SK-N-SH (cell line): ENCODE measurements at regions not wholly inside any gene's neighbourhood (a gene's known extent, or its start where the extent isn't known, plus 50 kb on each side); places are given as distances from the start of the nearest gene placed in this dataset.

ENCODE experiments used
- CTCF ChIA-PET: fragments of 300-600, 350-600 bp; formaldehyde crosslinking; extraction: SDS; loops from one replicate; lab custom pipeline; 2021; lab: Yijun Ruan, JAX
- POLR2A ChIA-PET: fragments of 350-600 bp; sonication (Branson Sonifier 250); formaldehyde crosslinking; extraction: SDS; loops from one replicate; lab custom pipeline; 2020; ENCODE audit warnings: antibody characterized with exemption, inconsistent platforms; lab: Yijun Ruan, JAX
- DNase-seq: peaks from one replicate; pipeline ENCODE4 v3.0.0; 2012
- H2AFZ ChIP-seq: fragments of 200-600 bp; sonication (generic); 2 replicates; pipeline ENCODE4 v1.8.1; 2016; ENCODE audit warnings: antibody characterized with exemption, mild to moderate bottlenecking, low read depth
- H3F3A ChIP-seq: fragments of 200-600 bp; sonication (generic); replicated peaks from 2 replicates; pipeline ENCODE3; 2016; ENCODE audit warnings: antibody characterized with exemption, mild to moderate bottlenecking; ENCODE audit not compliant: insufficient read depth
- H3K27ac ChIP-seq, 2 experiments: fragments of 200-500 bp in 1 of 2; fragments of 200-600 bp in 1 of 2; sonication (Bioruptor generic) in 1 of 2; sonication (generic), shearing (Covaris generic) in 1 of 2; 2 replicates each; pipeline versions ENCODE4 v1.5.1 to v1.6.1; 2014 to 2016; ENCODE audit warnings: low read depth in 2 of 2, inconsistent platforms in 1 of 2, low read length in 1 of 2, mild to moderate bottlenecking in 1 of 2, mixed read lengths in 1 of 2
- H3K27me3 ChIP-seq: fragments of 200-600 bp; sonication (generic), shearing (Covaris generic); 2 replicates; pipeline ENCODE4 v1.6.1; 2016; ENCODE audit warnings: mixed run types; ENCODE audit not compliant: insufficient read depth
- H3K36me3 ChIP-seq, 2 experiments: fragments of 200-500 bp in 1 of 2; fragments of 200-600 bp in 1 of 2; sonication (Bioruptor generic) in 1 of 2; sonication (generic) in 1 of 2; replicated peaks in 1 of 2; 2 replicates each; pipeline versions ENCODE3 to v1.5.1; 2014 to 2016; ENCODE audit warnings: low read length in 1 of 2, mild to moderate bottlenecking in 1 of 2; ENCODE audit not compliant: insufficient read depth in 2 of 2, control insufficient read depth in 1 of 2
- H3K4me1 ChIP-seq, 2 experiments: fragments of 200-500 bp in 1 of 2; fragments of 200-600 bp in 1 of 2; sonication (Bioruptor generic) in 1 of 2; sonication (generic), shearing (Covaris generic) in 1 of 2; 2 replicates each; pipeline versions ENCODE4 v1.5.1 to v1.6.1; 2014 to 2016; ENCODE audit warnings: low read depth in 1 of 2, low read length in 1 of 2, mixed run types in 1 of 2; ENCODE audit not compliant: insufficient read depth in 2 of 2, control insufficient read depth in 1 of 2
- H3K4me2 ChIP-seq: fragments of 200-600 bp; sonication (generic), shearing (Covaris generic); 2 replicates; pipeline ENCODE4 v1.6.1; 2017; ENCODE audit warnings: mixed run types
- H3K4me3 ChIP-seq, 2 experiments: fragments of 200-500 bp in 1 of 2; fragments of 200-600 bp in 1 of 2; sonication (Bioruptor generic) in 1 of 2; sonication (generic), shearing (Covaris generic) in 1 of 2; 2 replicates each; pipeline versions ENCODE4 v1.5.1 to v1.8.1; 2014 to 2016; ENCODE audit warnings: low read depth in 2 of 2, inconsistent platforms in 1 of 2, low read length in 1 of 2, mild to moderate bottlenecking in 1 of 2, mixed read lengths in 1 of 2, moderate library complexity in 1 of 2
- H3K79me2 ChIP-seq: fragments of 200-600 bp; sonication (generic); 2 replicates; pipeline ENCODE4 v1.8.1; 2017; ENCODE audit warnings: mild to moderate bottlenecking; ENCODE audit not compliant: insufficient read depth
- H3K9ac ChIP-seq: fragments of 200-600 bp; sonication (generic); 2 replicates; pipeline ENCODE4 v1.6.1; 2017; ENCODE audit warnings: mixed run types
- H3K9me2 ChIP-seq: fragments of 200-600 bp; sonication (generic); 2 replicates; pipeline ENCODE4 v1.6.1; 2017; ENCODE audit warnings: mixed run types
- H3K9me3 ChIP-seq: fragments of 200-600 bp; sonication (generic); 2 replicates; pipeline ENCODE4 v1.6.1; 2017; ENCODE audit warnings: mixed run types, mild to moderate bottlenecking, moderate library complexity
- H4K20me1 ChIP-seq: fragments of 200-600 bp; sonication (generic); 2 replicates; pipeline ENCODE4 v1.6.1; 2017; ENCODE audit warnings: mild to moderate bottlenecking, mixed run types; ENCODE audit not compliant: insufficient read depth
- CTCF ChIP-seq: fragments of 200-600 bp; sonication (generic); IDR thresholded peaks from 2 replicates; pipeline ENCODE4 v1.6.1; 2017; ENCODE audit warnings: antibody characterized with exemption, mild to moderate bottlenecking, moderate library complexity
- ELF1 ChIP-seq: IDR thresholded peaks from 2 replicates; pipeline ENCODE4 v1.4.0; 2012
- EP300 ChIP-seq, 2 experiments: IDR thresholded peaks; 2 replicates each; pipeline versions ENCODE4 v1.4.0 to v1.6.1; 2012; ENCODE audit warnings: borderline replicate concordance in 1 of 2, low read depth in 1 of 2, low read length in 1 of 2
- EZH2phosphoT487 ChIP-seq: fragments of 200-600 bp; sonication (generic); IDR thresholded peaks from 2 replicates; pipeline ENCODE4 v1.6.1; 2017; ENCODE audit warnings: low read depth, mixed run types, mild to moderate bottlenecking, antibody characterized with exemption, moderate library complexity, borderline replicate concordance
- FOSL2 ChIP-seq: IDR thresholded peaks from 2 replicates; pipeline ENCODE4 v1.4.0; 2012; ENCODE audit warnings: low read depth, mild to moderate bottlenecking, moderate library complexity, borderline replicate concordance
- FOXM1 ChIP-seq: IDR thresholded peaks from 2 replicates; pipeline ENCODE4 v1.4.0; 2012; ENCODE audit warnings: low read depth, mild to moderate bottlenecking
- GABPA ChIP-seq: IDR thresholded peaks from 2 replicates; pipeline ENCODE4 v1.4.0; 2012; ENCODE audit warnings: low read depth, mild to moderate bottlenecking
- GATA2 ChIP-seq: sonication (generic); formaldehyde crosslinking; IDR thresholded peaks from 2 replicates; pipeline ENCODE4 v1.5.0; 2020; ENCODE audit warnings: mild to moderate bottlenecking, missing genetic modification reagents
- IRF3 ChIP-seq: fragments of 150-350 bp; IDR thresholded peaks from 2 replicates; pipeline ENCODE4 v1.6.1; 2016; ENCODE audit warnings: mild to moderate bottlenecking, low read depth, low read length
- MAX ChIP-seq: IDR thresholded peaks from 2 replicates; pipeline ENCODE4 v1.4.0; 2012; ENCODE audit warnings: low read depth
- MEF2A ChIP-seq: IDR thresholded peaks from 2 replicates; pipeline ENCODE4 v1.4.0; 2012; ENCODE audit warnings: low read depth, borderline replicate concordance
- NRF1 ChIP-seq: IDR thresholded peaks from 2 replicates; pipeline ENCODE4 v1.6.1; 2012; ENCODE audit warnings: low read depth, mild to moderate bottlenecking, low read length
- PBX3 ChIP-seq: IDR thresholded peaks from 2 replicates; pipeline ENCODE4; 2012
- POLR2AphosphoS5 ChIP-seq: IDR thresholded peaks from 2 replicates; pipeline ENCODE4 v1.6.1; 2012; ENCODE audit warnings: low read depth, low read length
- RAD21 ChIP-seq: IDR thresholded peaks from 2 replicates; pipeline ENCODE4 v1.6.1; 2012; ENCODE audit warnings: mild to moderate bottlenecking, low read length
- RCOR1 ChIP-seq: fragments of 150-350 bp; IDR thresholded peaks from 2 replicates; pipeline ENCODE4 v1.6.1; 2017; ENCODE audit warnings: antibody characterized with exemption, low read length
- SMC3 ChIP-seq: IDR thresholded peaks from 2 replicates; pipeline ENCODE4 v1.6.1; 2012; ENCODE audit warnings: low read depth, low read length, improper control_type of control experiment
- TAF1 ChIP-seq: IDR thresholded peaks from 2 replicates; pipeline ENCODE4 v1.6.1; 2012; ENCODE audit warnings: low read depth, mild to moderate bottlenecking, low read length, moderate library complexity, borderline replicate concordance
- TCF12 ChIP-seq: IDR thresholded peaks from 2 replicates; pipeline ENCODE4 v1.4.0; 2012
- USF2 ChIP-seq: fragments of 150-350 bp; IDR thresholded peaks from 2 replicates; pipeline ENCODE4 v1.6.1; 2017; ENCODE audit warnings: antibody characterized with exemption, low read length, low read depth, borderline replicate concordance
- YY1 ChIP-seq: IDR thresholded peaks from 2 replicates; pipeline ENCODE4 v1.4.0; 2012; ENCODE audit warnings: low read depth, mild to moderate bottlenecking
- ZBTB33 ChIP-seq: IDR thresholded peaks from 2 replicates; pipeline ENCODE4 v1.4.0; 2012; ENCODE audit warnings: low read depth, borderline replicate concordance
- whole genome bisulfite sequencing: methylation state at CpG from one replicate; pipeline ENCODE4 v1.1.6; 2017; ENCODE audit warnings: low lambda C conversion rate; 5-methylcytosine and 5-hydroxymethylcytosine counted together

- TF ChIP-seq YY1 (no peak), NRF1 (no peak), GATA2 (no peak), FOXM1 (no peak), RCOR1 (no peak)
- TF ChIP-seq, all 33 proteins: peak for 0
Observed at GRCh38 chrX:95903975-95904374, 780.7 kb upstream of the DIAPH2 start (continued).

- no peak for TF ChIP-seq YY1
- TF ChIP-seq PBX3: no peak
- TF ChIP-seq FOSL2: no peak
- TF ChIP-seq NRF1: no peak
- no peak for TF ChIP-seq ELF1
- TF ChIP-seq TCF12: no peak
- TF ChIP-seq MAX: no peak
- no peak for TF ChIP-seq TAF1
- TF ChIP-seq MEF2A: no peak
- no peak for TF ChIP-seq POLR2AphosphoS5
- no peak for TF ChIP-seq SMC3
- TF ChIP-seq EP300 (IDR thresholded peaks at IDR 0.05; ENCODE audit: borderline replicate concordance in 1 of 2, low read depth in 1 of 2, low read length in 1 of 2): no peak
- POLR2A ChIA-PET: no interaction called here
- H3K4me1 ChIP-seq: no peaks in the 10 kb centered on the region
- H3K27me3 ChIP-seq: peaks cover 4% of the 10 kb centered on the region; the same call in 1 of the 2 replicates
- CTCF ChIA-PET: no interaction called here
- H3K9ac ChIP-seq: no peak overlapping the region
- H3K36me3 ChIP-seq: no peaks in the 10 kb centered on the region
- H4K20me1 ChIP-seq: no peaks in the 10 kb centered on the region
- DNase-seq: no peak
- H3K79me2 ChIP-seq: no peaks in the 10 kb centered on the region
- H3K9me3 ChIP-seq: no peaks in the 10 kb centered on the region
- H3K27ac ChIP-seq: no peak overlapping the region
- WGBS: 2% methylated on average over 1 of the region's 1 CpG
- H3K4me2 ChIP-seq: no peak overlapping the region
- H3K9me2 ChIP-seq: no peaks in the 10 kb centered on the region
- no peak overlapping the region for H2AFZ ChIP-seq
- no peak overlapping the region for H3K4me3 ChIP-seq
- H3F3A ChIP-seq: no peaks in the 10 kb centered on the region
Observed at GRCh38 chrX:95907081-95907480, 777.6 kb upstream of the DIAPH2 start.

GRCh38 chrX:95911062-95911461 lies 773.6 kb upstream of the DIAPH2 start:
- WGBS: 0% methylated on average over 1 of the region's 1 CpG
- H3K79me2 ChIP-seq: no peaks in the 10 kb centered on the region
- TF ChIP-seq IRF3: no peak
- no peak for TF ChIP-seq GABPA
- TF ChIP-seq ELF1: no peak
- TF ChIP-seq USF2: no peak
- TF ChIP-seq EZH2phosphoT487: no peak
- no peak for TF ChIP-seq RAD21
- TF ChIP-seq CTCF: no peak
- TF ChIP-seq GATA2: no peak
- no peak for TF ChIP-seq FOXM1
- no peak for TF ChIP-seq ZBTB33

More at GRCh38 chrX:95911062-95911461, 773.6 kb upstream of the DIAPH2 start:
- Histone ChIP-seq H3K4me2 (no peak overlapping the region), H3K4me1 (no peaks in the 10 kb centered on the region), H3K9me2 (no peaks in the 10 kb centered on the region), H3K27ac (no peak overlapping the region), H3K9me3 (no peaks in the 10 kb centered on the region), H3K36me3 (no peaks in the 10 kb centered on the region), H3K9ac (no peak overlapping the region), H4K20me1 (no peaks in the 10 kb centered on the region), H3F3A (no peaks in the 10 kb centered on the region), H2AFZ (no peak overlapping the region), H3K27me3 (0 out of 2 replicates have a peak, but pooled peaks cover 5% of the 10 kb centered on the region), H3K4me3 (no peak overlapping the region)
- CTCF ChIA-PET: no interaction called here
- POLR2A ChIA-PET: no interaction called here
- no peak for DNase-seq
